ENCODE measurements at regions not wholly inside any gene's neighbourhood (a gene's known extent, or its start where the extent isn't known, plus 50 kb on each side); places are given as distances from the start of the nearest gene placed in this dataset.

GRCh38 chr10:7507887-7508726 lies 97.3 kb upstream of the SFMBT2 start:
- DNase-seq = no peak

GRCh38 chr10:7506571-7506970 lies 95.7 kb upstream of the SFMBT2 start:
- DNase-seq = no peak

DNA sequence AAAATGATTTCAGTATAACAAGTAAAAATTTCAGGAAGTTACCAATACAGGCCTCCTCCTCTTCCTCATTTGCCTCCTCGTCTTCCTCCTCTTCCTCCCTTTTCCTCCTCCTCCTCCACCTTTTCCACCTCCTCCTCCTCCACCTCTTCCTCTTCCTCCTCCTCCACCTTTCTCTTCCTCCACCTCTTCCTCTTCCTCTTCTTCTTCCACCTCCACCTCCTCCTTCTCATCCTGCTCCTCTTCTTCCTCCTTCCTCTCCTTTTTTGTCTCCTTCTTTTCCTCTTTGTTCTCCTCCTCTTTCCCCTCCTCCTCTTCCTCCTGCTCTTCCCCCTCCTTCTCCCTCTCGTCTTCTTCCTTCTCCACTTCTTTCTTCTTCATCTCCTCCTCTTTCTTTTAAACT lies 94.4 kb upstream of the SFMBT2 start:
- no peak for DNase-seq

DNA sequence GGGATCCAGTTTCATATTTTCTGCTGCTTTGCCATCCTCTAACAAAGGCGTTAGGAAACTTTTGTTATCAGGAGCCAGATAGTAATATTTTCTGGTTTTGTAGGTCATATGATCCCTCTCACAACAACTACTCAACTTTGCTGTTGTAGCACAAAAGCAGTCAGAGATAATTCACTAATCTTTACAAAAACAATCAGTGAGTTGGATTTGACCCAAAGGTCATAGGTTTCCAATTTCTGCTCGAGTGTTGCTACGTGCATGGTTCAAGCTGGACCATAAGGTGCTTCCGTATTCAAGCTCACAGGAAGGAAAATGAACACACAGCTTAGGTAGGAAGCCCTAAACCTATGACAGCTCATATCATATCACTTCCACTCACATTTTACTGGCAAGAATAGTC lies 92.4 kb upstream of the SFMBT2 start:
- DNase-seq = no peak

- DNase-seq = no peak
Observed at GRCh38 chr10:7501157-7501556, 90.3 kb upstream of the SFMBT2 start.

DNA sequence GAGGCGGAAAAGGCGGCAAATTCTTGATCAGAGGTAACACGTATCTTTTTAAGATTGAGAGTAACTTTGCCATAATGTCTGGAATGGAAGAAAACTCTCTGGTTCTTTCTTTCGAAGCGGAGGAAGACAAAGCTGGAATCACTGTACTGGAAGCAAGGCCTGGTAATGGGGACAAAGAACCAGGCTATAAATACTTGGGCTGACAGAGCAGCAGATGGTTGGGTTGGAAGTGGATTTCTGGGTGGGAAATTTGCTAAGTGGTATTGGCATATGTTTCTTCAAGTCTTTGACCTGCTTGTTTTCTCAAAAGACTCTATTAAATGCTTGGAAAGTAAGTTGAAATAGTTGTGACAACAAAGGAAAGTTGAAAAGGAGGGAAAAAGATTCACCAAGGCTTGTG lies 87.3 kb upstream of the SFMBT2 start:
- DNase-seq = peak in 1 of 2 experiments; percentile 61

- no peak for DNase-seq
Observed at GRCh38 chr10:7493996-7494395, 83.2 kb upstream of the SFMBT2 start.

DNA sequence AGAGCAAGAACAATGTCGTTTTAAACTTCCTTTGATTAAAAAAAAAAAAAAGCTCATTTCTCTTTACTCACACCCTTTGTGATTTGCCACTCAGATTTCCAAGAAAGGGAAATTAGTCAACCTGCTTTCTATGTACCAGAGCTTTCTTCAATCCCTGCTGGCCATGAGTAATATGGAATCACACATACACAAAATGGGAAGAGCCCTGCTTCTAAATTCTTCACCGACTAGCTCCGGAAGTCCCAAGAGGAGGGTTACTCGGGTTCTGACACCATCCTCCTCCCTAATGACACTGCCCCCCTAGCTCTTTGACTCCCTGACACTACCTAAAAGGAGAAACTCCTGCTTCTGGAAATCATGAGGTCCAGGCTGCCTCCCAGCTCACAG lies 81.8 kb upstream of the SFMBT2 start:
- DNase-seq = no peak

- DNase-seq = no peak
Observed at GRCh38 chr10:7491949-7492659, 81.3 kb upstream of the SFMBT2 start.

DNA sequence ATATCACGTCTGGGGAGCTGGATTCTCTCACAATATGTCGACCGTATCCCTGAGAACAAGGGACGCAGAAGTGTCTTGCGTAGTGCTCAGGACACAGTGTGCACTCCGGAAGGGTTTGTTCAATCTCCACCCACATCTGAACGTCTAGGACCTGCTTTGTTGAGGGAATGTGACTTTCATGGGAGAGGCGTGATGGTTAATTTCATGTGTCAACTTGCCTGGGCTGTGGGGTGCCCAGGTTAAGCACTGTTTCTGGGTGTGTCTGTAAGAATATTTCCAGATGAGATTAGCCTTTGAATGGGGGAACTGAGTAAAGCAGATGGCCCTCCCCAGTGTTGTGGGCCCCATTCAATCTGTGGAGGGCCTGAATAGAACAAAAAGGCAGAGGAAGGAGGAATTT lies 80.4 kb upstream of the SFMBT2 start:
- no peak for DNase-seq

DNA sequence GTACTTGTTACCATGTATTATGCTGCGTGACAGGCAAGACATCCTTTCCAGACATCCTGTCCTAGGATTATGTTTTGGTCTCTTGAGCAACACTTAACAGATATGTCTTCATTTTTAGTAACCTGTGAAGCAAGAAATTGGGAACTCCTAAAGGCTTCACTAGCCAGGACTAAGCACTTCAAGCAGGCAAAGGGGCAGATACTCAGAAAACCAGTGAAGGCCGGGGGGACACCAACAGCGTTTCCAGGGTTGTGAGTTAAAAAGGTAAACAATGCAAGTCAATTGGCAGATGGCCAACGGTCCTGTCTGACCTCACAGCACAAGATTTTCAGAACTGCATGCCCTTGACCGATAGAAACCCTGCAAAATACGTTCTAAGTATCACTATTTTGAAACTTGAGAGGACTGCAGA lies 77.6 kb upstream of the SFMBT2 start:
- peak in 1 of 2 experiments; percentile 33 for DNase-seq

GRCh38 chr10:7487528-7487927 lies 76.7 kb upstream of the SFMBT2 start:
- DNase-seq = no peak

DNA sequence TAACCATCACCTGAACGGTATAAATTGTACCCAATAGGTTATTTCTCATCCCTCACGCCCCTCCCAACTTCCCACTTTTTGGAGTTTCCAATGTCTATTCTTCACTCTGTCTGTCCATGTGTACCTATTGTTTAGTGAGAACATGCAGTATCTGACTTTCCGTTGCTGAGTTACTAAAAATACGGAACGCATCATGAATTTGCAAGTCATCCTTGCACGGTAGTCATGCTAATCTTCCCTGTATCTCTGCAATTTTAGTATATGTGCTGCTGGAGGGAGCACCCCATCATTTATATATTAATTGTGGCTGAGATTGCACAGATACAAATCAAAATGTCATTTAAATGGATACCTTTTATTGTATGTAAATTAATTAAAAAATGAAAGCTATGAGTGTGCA lies 75.7 kb upstream of the SFMBT2 start:
- DNase-seq = no peak

DNA sequence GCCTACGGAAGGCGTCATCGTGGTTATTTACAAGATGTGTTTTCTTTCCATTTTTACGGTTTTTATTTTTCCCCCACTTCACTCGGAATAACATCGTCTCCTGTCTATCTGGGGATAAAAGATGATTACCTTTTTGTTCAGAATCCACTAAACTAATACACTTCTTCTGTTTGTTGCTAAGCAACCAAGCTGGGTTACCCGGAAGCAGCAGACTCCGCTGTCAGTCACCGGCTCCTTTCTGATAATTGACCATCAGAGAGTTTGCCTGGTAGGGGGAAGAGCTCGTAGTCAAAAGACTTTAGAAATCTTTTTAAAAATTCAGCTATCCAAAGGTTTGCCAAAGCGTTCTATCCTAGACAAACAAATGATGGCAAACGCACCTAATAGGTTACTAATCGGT lies 75.0 kb upstream of the SFMBT2 start:
- no peak for DNase-seq

DNA sequence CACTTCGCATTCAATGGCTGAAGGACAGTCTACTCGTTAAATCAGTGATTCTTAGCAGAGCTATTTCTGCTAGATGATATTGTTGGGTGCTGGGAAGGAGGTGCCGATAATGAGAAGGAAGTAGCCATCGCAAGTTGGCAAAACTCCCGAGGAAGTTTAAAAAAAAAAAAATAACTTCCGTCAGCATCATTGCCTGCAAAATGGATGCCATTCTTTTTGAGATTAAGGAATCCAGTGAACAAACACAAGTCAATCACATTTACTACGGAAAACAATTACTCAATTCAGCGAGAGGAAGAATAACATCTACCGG lies 74.4 kb upstream of the SFMBT2 start:
- DNase-seq = no peak

DNA sequence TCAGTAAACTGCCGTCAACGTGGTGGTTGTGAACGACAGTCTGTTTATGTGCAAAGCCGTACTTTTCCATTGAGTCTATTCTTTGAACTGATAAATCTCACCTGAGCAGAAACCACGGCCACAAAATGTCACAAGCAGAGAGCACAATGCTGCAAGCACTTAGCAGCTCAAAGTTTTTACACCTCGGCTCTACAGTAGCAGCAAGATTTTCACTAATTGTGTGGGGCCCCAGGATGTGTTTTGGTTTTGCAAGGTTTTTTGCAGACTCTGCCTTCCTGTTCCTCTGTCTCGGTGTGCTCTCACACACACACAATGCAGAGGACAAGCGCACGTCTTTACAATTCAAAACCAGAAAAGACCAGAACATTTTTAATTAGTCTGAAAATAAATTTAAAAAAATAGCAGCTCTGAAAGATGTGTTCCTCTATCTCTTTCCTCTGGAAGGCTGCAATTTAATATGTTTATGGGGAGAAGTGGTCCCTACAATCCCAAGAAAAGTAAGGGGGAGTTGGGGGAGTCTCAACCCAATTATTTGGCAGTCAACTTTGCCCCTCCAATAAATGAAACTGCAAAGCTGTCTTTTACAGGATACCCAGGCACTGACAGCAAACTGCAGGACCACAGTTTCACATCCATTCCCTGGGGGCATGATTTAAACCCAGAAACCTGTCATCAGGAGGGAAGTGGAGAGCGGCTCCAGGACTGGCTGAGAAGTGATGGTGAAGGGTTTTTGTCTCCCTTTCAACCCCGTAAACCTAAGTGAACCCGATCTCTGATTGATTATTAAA lies 73.8 kb upstream of the SFMBT2 start:
- no peak for DNase-seq

- no peak for DNase-seq
Observed at GRCh38 chr10:7483848-7484247, 73.0 kb upstream of the SFMBT2 start.

DNA sequence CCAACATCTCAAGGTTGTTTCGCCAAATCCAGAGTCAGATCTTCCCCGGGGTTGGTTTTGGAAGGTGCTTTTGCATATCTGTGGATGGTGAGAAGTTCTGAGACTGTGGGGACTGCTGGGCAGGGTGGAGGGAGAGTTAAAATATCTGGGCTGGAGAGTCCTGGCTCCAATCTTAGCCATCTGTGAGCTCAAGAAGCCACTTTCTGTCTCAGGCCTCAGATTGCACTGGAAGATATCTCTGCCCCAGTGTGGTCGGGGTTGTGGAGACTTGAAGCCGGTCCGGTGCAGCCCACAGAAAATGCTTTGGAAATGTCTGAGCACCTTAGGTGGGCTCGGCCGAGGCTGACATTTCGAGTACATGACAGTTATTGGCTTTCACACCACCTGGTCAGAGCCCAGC lies 72.2 kb upstream of the SFMBT2 start:
- DNase-seq = no peak

GRCh38 chr10:7481368-7481765 lies 70.5 kb upstream of the SFMBT2 start:
- no peak for DNase-seq

GRCh38 chr10:7480742-7481367 lies 70.0 kb upstream of the SFMBT2 start:
- no peak for DNase-seq

- DNase-seq = no peak
Observed at GRCh38 chr10:7479861-7480598, 69.2 kb upstream of the SFMBT2 start.

GRCh38 chr10:7478727-7479457 lies 68.1 kb upstream of the SFMBT2 start:
- no peak for DNase-seq

Measured in NCI-H524 (cell line).